Heart right ventricle (tissue), 16 donors: ENCODE measurements at regions not wholly inside any gene's neighbourhood (a gene's known extent, or its start where the extent isn't known, plus 50 kb on each side); places are given as distances from the start of the nearest gene placed in this dataset.

ENCODE experiments used
- ATAC-seq, 8 donors: fragments of 200-7000 bp; cut with Tn5 transposase; one replicate each; pipeline ENCODE4 v1.9.1; 2020; ENCODE audit warnings: mild to moderate bottlenecking in 8 of 8, moderate library complexity in 8 of 8, moderate number of reproducible peaks in 1 of 8
- DNase-seq, 2 donors: peaks; one replicate each; pipeline ENCODE4 v3.0.0-alpha.2; 2020
- H3K27ac ChIP-seq, 10 donors: fragments of 200-600 bp; sonication (generic) in 2 of 10; one replicate each; pipeline versions ENCODE4 v1.5.0 to v1.8.0; 2020 to 2022; ENCODE audit warnings: mild to moderate bottlenecking in 3 of 10
- H3K27me3 ChIP-seq, 7 donors: fragments of 200-600 bp; one replicate each; pipeline ENCODE4 v1.8.0; 2021 to 2022; ENCODE audit warnings: mild to moderate bottlenecking in 2 of 7
- H3K36me3 ChIP-seq, 9 donors: fragments of 200-600 bp; sonication (generic) in 1 of 9; one replicate each; pipeline versions ENCODE4 v1.5.0 to v1.8.0; 2020 to 2022; ENCODE audit warnings: mild to moderate bottlenecking in 2 of 9
- H3K4me1 ChIP-seq, 9 donors: fragments of 200-600 bp; sonication (generic) in 1 of 9; one replicate each; pipeline versions ENCODE4 v1.5.0 to v1.8.0; 2020 to 2022; ENCODE audit warnings: mild to moderate bottlenecking in 4 of 9
- H3K4me3 ChIP-seq, 10 donors: fragments of 200-600 bp; sonication (generic) in 2 of 10; one replicate each; pipeline versions ENCODE4 v1.5.0 to v1.8.0; 2020 to 2022; ENCODE audit warnings: mild to moderate bottlenecking in 7 of 10, moderate library complexity in 2 of 10
- H3K9me3 ChIP-seq, 11 donors: fragments of 200-600 bp in 10 of 11; sonication (generic) in 2 of 11; one replicate each; pipeline versions ENCODE4 v1.5.0 to v1.8.0; 2013 to 2022; ENCODE audit warnings: mild to moderate bottlenecking in 2 of 11, control low read depth in 1 of 11, moderate library complexity in 1 of 11
- CTCF ChIP-seq, 9 donors: fragments of 200-600 bp; sonication (generic) in 2 of 9; IDR thresholded peaks; one replicate each; pipeline versions ENCODE4 v1.5.0 to v1.8.0; 2021 to 2022; ENCODE audit warnings: antibody characterized with exemption in 9 of 9, mild to moderate bottlenecking in 5 of 9, moderate library complexity in 1 of 9
- WGBS, 2 donors: extraction: QIAGEN DNeasy Blood & Tissue Kit; methylation state at CpG; one replicate each; pipeline ENCODE4 v1.1.7; 2013; ENCODE audit warnings: inconsistent platforms in 1 of 2; 5-methylcytosine and 5-hydroxymethylcytosine counted together
- intact Hi-C, 10 donors: fragments of 100-400 bp; cut with DNase I; formaldehyde crosslinking; loops; one replicate each; pipeline versions ENCODE4 v1.11.1 to v1.14.2; 2022
- donor health status: Arrhythmogenic right ventricular cardiomyopathy.
- donor health status: ischemic (EF 13 %, LVEDD 7.1; RV severe dilation, severe dysfunction).
- donor health status: healthy with polysubstance abuse.
- donor health status: DM: no; HTN: yes; CAD: no.
- donor health status: DM: no; HTN: no; CAD: no.
- donor health status: ischemic (EF 25% LVEDD 6.9; RV normal size, moderate dysfunction).
- donor health status: ischemic (EF 25% LVEDD 5.7; RV mildly dilated, moderate dysfunction).
- donor health status: healthy.
- donor health status: DM: yes; HTN: yes; CAD: no.
- donor health status: Ischemic cardiomyopathy.
- donor health status: ischemic (EF 35%, LVEDD 5.7; RV mildly dilated, moderate dysfunction).
- donor health status: nonischemic (EF 11% LVEDD 7.7; RV severe dilation, severe dysfunction).
- donor health status: DM: yes; HTN: yes; CAD: no.
- donor health status: PGD.
- donor health status: ischemic (EF 29% LVEDD 5.4; RV normal size, mild dysfunction).
- donor health status: nonischemic (EF 23%, LVEDD 6.1; RV moderate dilation, normal function).

- DNase-seq (no peak), ATAC-seq (no peak)
- Histone ChIP-seq H3K9me3 (no peaks in the 10 kb centered on the region), H3K36me3 (no peaks in the 10 kb centered on the region), H3K27ac (no peak overlapping the region), H3K27me3 (peaks cover 0 to 72% (median 48%) of the 10 kb centered on the region in 7 donors), H3K4me3 (no peak overlapping the region), H3K4me1 (no peaks in the 10 kb centered on the region)
- WGBS, 2 donors = 74 to 80% methylated on average over 8 of the region's 8 CpGs
- intact Hi-C loops = no loop called here
- no peak for TF ChIP-seq CTCF (IDR thresholded peaks at IDR 0.05)
Observed at GRCh38 chr5:73267766-73268435, 94.9 kb downstream of the TMEM174 start.

- no peaks in the 10 kb centered on the region for H3K4me1 ChIP-seq
- 63 to 74% methylated on average over 18 of the region's 18 CpGs for WGBS, 2 donors
- TF ChIP-seq CTCF (IDR thresholded peaks at IDR 0.05) = no peak
- ATAC-seq (no peak), DNase-seq (no peak)
- H3K36me3 ChIP-seq = no peaks in the 10 kb centered on the region
- no peak overlapping the region for H3K27ac ChIP-seq
- H3K4me3 ChIP-seq = no peak overlapping the region
- intact Hi-C loops = no loop called here
- peaks cover 0 to 64% (median 44%) of the 10 kb centered on the region in 7 donors for H3K27me3 ChIP-seq
- no peaks in the 10 kb centered on the region for H3K9me3 ChIP-seq
Observed at GRCh38 chr5:73266925-73267765, 94.2 kb downstream of the TMEM174 start.

GRCh38 chr5:73266176-73266738 is 93.3 kb downstream of the TMEM174 start:
- no peak for DNase-seq
- intact Hi-C loops = no loop called here
- no peaks in the 10 kb centered on the region for H3K9me3 ChIP-seq
- WGBS, 2 donors = 91 to 93% methylated on average over 5 of the region's 5 CpGs
- H3K4me3 ChIP-seq = no peak overlapping the region
- H3K4me1 ChIP-seq = no peaks in the 10 kb centered on the region
- peaks cover 0 to 60% (median 35%) of the 10 kb centered on the region in 7 donors for H3K27me3 ChIP-seq
- H3K27ac ChIP-seq = no peak overlapping the region
- no peaks in the 10 kb centered on the region for H3K36me3 ChIP-seq
- no peak for TF ChIP-seq CTCF (IDR thresholded peaks at IDR 0.05)
- no peak for ATAC-seq

DNA sequence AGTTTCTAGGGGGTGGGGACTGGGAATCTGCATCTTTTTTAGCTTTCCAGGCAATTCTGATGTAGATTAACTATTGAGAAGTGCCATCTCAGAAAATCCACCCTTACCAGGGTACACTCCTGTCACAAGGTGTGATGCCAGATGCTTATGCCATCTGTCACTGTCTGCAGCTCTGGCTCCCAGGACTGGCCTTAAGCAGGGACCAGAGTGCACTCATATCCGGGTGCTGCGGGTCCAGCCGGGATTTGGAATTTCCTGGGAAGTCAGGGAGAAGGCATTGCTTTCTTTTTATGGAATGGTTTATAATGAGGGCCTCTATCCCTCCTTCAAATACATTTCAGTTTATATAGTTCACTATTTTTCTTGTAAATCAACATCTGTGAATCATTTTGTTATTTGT is 92.6 kb downstream of the TMEM174 start:
- H3K27ac ChIP-seq = no peak overlapping the region
- intact Hi-C loops = no loop called here
- no peaks in the 10 kb centered on the region for H3K9me3 ChIP-seq
- ATAC-seq (no peak), DNase-seq (no peak)
- no peaks in the 10 kb centered on the region for H3K4me1 ChIP-seq
- no peak overlapping the region for H3K4me3 ChIP-seq
- no peak for TF ChIP-seq CTCF (IDR thresholded peaks at IDR 0.05)
- no peaks in the 10 kb centered on the region for H3K36me3 ChIP-seq
- peaks cover 0 to 60% (median 33%) of the 10 kb centered on the region in 7 donors for H3K27me3 ChIP-seq
- WGBS, 2 donors = 50 to 68% methylated on average over 3 of the region's 3 CpGs
